Nephron (organoid): ENCODE measurements at regions not wholly inside any gene's neighbourhood (a gene's known extent, or its start where the extent isn't known, plus 50 kb on each side); places are given as distances from the start of the nearest gene placed in this dataset.

Experiments
- H3K27ac Mint-ChIP-seq, 3 experiments: 2 replicates each; pipeline ENCODE4 v1.8.0; 2020; ENCODE audit warnings: mixed read lengths in 3 of 3, mild to moderate bottlenecking in 2 of 3, moderate library complexity in 1 of 3
- H3K27me3 Mint-ChIP-seq: 2 replicates; pipeline ENCODE4 v1.8.0; 2021; ENCODE audit warnings: low read depth, mild to moderate bottlenecking, moderate library complexity, mixed read lengths
- H3K36me3 Mint-ChIP-seq: 2 replicates; pipeline ENCODE4 v1.8.0; 2020; ENCODE audit warnings: low read depth, mixed read lengths
- H3K4me1 Mint-ChIP-seq: 2 replicates; pipeline ENCODE4 v1.8.0; 2020; ENCODE audit warnings: mixed read lengths
- H3K4me3 Mint-ChIP-seq, 3 experiments: 2 replicates each; pipeline ENCODE4 v1.8.0; 2020; ENCODE audit warnings: mild to moderate bottlenecking in 3 of 3, mixed read lengths in 3 of 3, moderate library complexity in 2 of 3
- H3K9me3 Mint-ChIP-seq: 2 replicates; pipeline ENCODE4 v1.8.0; 2020; ENCODE audit warnings: mixed read lengths
- TF ChIP-seq, protein P1 (sequence below), 3 experiments: fragments of 200-600 bp; sonication (generic); IDR thresholded peaks; one replicate each; pipeline ENCODE4 v1.5.0; 2021; ENCODE audit warnings: antibody characterized with exemption in 3 of 3; ENCODE audit not compliant: unreplicated experiment in 3 of 3

DNA sequence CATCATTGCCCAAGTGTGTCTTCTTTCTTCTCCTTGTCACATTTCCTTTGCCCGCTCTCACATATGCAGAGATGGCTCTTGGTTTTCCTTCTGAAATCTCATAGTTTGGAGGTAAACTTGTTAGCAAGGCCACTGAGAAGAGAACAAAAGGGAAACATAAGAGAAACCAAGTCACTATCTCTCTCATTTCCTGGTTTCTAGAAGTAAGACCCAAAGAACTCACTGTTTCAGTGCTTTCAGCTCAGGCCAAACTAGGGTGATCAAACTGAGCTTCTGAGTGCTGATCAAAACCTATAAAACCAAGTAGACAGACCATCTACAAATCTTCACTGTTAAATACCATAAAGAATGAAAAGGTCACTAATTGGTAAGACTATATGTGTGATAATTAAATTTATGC, 275.4 kb upstream of the BTG1 start:
- Mint-ChIP-seq H3K27ac (no peak overlapping the region), H3K9me3 (no peaks in the 10 kb centered on the region), H3K27me3 (no peaks in the 10 kb centered on the region), H3K36me3 (no peaks in the 10 kb centered on the region), H3K4me1 (no peaks in the 10 kb centered on the region), H3K4me3 (no peak overlapping the region)
- TF ChIP-seq, protein P1, sequence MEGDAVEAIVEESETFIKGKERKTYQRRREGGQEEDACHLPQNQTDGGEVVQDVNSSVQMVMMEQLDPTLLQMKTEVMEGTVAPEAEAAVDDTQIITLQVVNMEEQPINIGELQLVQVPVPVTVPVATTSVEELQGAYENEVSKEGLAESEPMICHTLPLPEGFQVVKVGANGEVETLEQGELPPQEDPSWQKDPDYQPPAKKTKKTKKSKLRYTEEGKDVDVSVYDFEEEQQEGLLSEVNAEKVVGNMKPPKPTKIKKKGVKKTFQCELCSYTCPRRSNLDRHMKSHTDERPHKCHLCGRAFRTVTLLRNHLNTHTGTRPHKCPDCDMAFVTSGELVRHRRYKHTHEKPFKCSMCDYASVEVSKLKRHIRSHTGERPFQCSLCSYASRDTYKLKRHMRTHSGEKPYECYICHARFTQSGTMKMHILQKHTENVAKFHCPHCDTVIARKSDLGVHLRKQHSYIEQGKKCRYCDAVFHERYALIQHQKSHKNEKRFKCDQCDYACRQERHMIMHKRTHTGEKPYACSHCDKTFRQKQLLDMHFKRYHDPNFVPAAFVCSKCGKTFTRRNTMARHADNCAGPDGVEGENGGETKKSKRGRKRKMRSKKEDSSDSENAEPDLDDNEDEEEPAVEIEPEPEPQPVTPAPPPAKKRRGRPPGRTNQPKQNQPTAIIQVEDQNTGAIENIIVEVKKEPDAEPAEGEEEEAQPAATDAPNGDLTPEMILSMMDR (IDR thresholded peaks at IDR 0.05; ENCODE audit: unreplicated experiment in 3 of 3): no peak

DNA sequence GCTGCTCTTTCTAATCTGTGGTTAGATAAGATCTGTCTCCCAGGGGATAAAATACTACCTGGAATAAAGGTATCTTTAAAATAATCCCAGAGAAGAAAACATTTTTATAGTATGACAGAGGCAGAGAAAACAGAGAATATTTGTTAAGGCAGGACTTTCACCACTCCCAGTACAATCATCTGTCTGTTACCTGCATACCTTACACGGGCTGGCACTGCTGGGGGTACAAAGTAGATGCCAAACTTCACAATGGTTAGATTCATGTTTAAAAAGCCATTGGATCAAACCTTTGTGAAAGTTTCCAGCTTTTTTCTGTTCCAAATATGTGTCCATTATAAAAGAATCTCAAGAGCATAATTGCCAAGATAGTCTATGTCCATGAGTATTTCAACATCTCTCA, 273.6 kb upstream of the BTG1 start:
- Mint-ChIP-seq H3K9me3 (no peaks in the 10 kb centered on the region), H3K36me3 (no peaks in the 10 kb centered on the region), H3K27me3 (no peaks in the 10 kb centered on the region), H3K4me3 (no peak overlapping the region), H3K4me1 (peaks cover 8% of the 10 kb centered on the region), H3K27ac (no peak overlapping the region)
- TF ChIP-seq, protein P1 (IDR thresholded peaks at IDR 0.05; ENCODE audit: unreplicated experiment in 3 of 3): no peak

DNA sequence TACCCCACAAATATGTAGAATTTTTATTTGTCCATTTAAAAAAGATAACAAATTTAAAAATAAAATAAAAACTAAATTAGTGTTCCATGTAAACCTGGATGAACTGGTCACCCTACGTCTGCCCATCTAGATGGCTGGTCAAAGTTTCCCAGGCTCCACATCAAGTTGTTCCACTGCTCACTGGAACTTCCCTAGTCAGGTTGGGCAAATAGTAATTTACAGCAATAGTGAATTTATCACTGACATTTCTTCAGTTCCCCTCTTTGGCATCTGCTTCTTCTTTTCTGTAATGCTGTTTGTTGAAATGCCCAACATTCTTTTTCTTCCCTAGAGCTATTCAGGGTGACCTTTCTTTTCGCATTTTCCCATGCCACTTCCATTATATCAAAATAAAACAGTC, 272.7 kb upstream of the BTG1 start:
- Mint-ChIP-seq H3K9me3 (no peaks in the 10 kb centered on the region), H3K4me3 (no peak overlapping the region), H3K27ac (no peak overlapping the region), H3K4me1 (peaks cover 11% of the 10 kb centered on the region), H3K27me3 (no peaks in the 10 kb centered on the region), H3K36me3 (no peaks in the 10 kb centered on the region)
- TF ChIP-seq, protein P1 (IDR thresholded peaks at IDR 0.05; ENCODE audit: unreplicated experiment in 3 of 3): no peak

DNA sequence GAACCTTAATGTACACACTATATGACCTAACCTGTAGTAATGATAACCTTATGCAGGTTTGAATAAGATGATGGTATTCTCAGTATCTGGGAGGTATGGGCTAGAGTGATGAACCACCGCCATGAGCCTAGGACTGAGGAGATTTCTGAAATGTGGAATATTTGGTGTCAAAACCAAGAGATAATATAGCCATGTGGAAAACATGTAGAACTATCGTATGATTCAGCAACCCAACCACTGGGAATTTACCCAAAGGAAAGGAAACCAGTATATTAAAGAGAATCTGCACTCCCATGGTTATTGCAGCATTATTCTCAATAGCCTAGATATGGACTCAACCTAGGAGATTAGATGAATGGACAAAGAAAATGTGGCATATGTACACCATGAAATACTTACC, 271.7 kb upstream of the BTG1 start:
- H3K4me1 Mint-ChIP-seq: peaks cover 11% of the 10 kb centered on the region
- H3K27ac Mint-ChIP-seq: no peak overlapping the region
- H3K9me3 Mint-ChIP-seq: no peaks in the 10 kb centered on the region
- H3K4me3 Mint-ChIP-seq: no peak overlapping the region
- TF ChIP-seq, protein P1 (IDR thresholded peaks at IDR 0.05; ENCODE audit: unreplicated experiment in 3 of 3): no peak
- H3K36me3 Mint-ChIP-seq: no peaks in the 10 kb centered on the region
- no peaks in the 10 kb centered on the region for H3K27me3 Mint-ChIP-seq

DNA sequence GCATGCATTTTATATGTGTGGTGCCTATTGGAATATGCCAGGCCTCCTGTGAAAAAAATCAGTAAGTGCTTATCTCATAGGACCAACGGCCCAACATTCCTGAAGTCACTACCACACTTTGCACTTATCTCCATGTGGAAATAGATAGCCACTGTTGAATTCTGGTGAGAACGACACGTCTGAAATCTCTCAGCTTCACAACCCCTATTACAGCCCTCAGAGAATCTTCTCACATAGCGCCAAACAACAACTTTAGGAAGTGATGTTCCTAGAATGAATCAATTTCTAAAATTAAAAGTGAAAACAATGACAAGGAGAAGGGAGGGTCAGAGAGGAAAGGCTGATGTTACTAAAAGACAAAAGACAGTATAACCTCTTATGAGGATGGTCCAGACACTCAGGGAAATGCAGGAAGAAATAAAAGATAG, 270.8 kb upstream of the BTG1 start:
- H3K4me1 Mint-ChIP-seq: peaks cover 11% of the 10 kb centered on the region
- no peaks in the 10 kb centered on the region for H3K9me3 Mint-ChIP-seq
- TF ChIP-seq, protein P1 (IDR thresholded peaks at IDR 0.05; ENCODE audit: unreplicated experiment in 3 of 3): no peak
- H3K4me3 Mint-ChIP-seq: no peak overlapping the region
- H3K27me3 Mint-ChIP-seq: peaks cover 3% of the 10 kb centered on the region
- H3K27ac Mint-ChIP-seq: no peak overlapping the region
- no peaks in the 10 kb centered on the region for H3K36me3 Mint-ChIP-seq

DNA sequence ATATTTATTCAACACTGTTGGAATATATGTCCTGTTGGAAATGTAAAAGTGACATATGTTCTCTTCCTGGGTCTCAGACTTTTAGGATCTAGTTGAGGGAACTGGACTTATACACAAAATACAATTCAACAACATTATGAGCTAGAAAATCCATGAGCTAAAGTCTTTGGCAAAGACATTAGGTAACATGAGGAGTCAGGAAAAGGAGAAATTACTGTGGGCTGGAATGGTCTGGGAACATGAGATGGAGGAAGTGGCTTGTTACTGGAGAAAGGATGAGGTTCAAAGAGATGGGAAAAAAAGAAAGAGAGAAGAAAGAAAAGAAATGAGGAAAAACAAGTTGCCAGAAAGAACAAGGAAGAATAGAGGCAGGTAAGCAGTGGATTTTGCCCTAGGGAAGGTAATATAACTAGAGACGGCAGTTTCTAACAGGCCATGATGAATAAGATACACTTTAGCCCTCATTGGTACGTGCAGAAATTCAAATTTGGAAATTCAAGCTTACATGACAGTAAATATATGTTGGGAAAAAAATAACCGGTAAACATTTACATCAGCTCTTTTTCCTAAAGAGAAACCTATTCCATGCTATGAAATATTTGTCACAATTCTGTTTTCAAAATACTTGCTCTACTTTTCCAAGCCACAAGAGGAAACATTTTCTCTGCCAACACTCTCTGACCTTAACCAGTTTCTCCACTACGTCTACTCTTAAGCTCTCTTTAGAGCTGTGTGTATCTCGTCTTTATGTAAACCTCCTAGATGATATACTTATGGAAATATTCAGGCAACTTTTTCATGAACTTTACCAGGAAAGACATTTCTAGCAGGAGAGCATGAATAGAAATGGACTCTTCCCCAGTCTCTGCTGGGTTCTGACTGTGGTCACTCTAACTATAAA, 268.8 kb upstream of the BTG1 start:
- Mint-ChIP-seq H3K4me1 (peaks cover 11% of the 10 kb centered on the region), H3K27me3 (peaks cover 3% of the 10 kb centered on the region), H3K9me3 (no peaks in the 10 kb centered on the region), H3K4me3 (no peak overlapping the region), H3K36me3 (no peaks in the 10 kb centered on the region), H3K27ac (peak overlapping the region; percentile 0 to 49 (median 10))
- TF ChIP-seq, protein P1 (IDR thresholded peaks at IDR 0.05; ENCODE audit: unreplicated experiment in 3 of 3): no peak
